ENCODE measurements at regions not wholly inside any gene's neighbourhood (a gene's known extent, or its start where the extent isn't known, plus 50 kb on each side); places are given as distances from the start of the nearest gene placed in this dataset.
A peak's percentile ranks its signal among the peaks of the same experiment; 100 is the strongest.

DNA sequence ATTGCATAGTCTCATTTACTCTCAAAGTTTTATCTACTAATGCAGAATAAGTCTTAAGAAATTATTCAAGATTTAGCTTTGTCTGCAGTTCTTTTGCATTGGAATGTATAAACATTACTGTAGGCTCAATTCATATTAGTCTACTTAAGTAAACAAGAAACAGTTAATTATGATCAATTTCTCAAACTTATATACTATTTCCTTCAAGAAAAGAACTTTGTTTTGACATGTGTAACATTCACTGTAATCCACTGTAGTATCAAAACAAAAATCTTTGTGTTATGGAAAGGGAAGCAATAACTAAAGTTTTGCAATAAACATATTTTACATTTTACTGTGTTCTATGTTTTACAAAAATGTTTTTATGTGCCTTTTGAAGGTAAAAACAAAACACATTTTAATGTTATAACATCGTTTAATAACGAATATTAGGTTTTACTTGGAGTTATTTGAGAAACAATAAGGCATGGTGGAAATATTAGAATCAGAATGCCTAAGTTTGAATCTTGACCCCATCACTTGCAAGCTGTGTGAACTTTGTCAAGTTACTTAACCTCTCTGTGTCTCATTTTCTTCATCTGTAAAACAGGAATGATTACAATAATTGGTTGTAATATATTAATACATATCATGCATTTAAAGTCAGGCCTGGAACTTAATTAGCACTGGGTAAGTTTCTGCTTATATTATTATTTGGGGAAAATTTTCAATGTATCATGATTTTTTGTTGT, 77.0 kb upstream of the DPH5 start:
- H3K9me3 ChIP-seq (ENCODE audit: control insufficient read depth in 4 of 4, insufficient read depth in 3 of 4, low read length in 3 of 4): no peaks in the 10 kb centered on the region
- no peaks in the 10 kb centered on the region for H3K36me3 ChIP-seq (ENCODE audit: control insufficient read depth in 4 of 4, insufficient read depth in 4 of 4, low read length in 4 of 4)
- 71 to 85% methylated on average over 2 of the region's 2 CpGs for WGBS, 2 donors
- H3K9ac ChIP-seq (ENCODE audit: insufficient read depth in 1 of 2, low read length in 2 of 2): peak overlapping the region in 1 of 2 donors; percentile 32
- H3K27me3 ChIP-seq (ENCODE audit: control insufficient read depth in 3 of 3, insufficient read depth in 3 of 3, low read length in 2 of 3): no peaks in the 10 kb centered on the region
- no peak for ATAC-seq (ENCODE audit: insufficient read depth, low FRiP score)
- TF ChIP-seq, protein P1, sequence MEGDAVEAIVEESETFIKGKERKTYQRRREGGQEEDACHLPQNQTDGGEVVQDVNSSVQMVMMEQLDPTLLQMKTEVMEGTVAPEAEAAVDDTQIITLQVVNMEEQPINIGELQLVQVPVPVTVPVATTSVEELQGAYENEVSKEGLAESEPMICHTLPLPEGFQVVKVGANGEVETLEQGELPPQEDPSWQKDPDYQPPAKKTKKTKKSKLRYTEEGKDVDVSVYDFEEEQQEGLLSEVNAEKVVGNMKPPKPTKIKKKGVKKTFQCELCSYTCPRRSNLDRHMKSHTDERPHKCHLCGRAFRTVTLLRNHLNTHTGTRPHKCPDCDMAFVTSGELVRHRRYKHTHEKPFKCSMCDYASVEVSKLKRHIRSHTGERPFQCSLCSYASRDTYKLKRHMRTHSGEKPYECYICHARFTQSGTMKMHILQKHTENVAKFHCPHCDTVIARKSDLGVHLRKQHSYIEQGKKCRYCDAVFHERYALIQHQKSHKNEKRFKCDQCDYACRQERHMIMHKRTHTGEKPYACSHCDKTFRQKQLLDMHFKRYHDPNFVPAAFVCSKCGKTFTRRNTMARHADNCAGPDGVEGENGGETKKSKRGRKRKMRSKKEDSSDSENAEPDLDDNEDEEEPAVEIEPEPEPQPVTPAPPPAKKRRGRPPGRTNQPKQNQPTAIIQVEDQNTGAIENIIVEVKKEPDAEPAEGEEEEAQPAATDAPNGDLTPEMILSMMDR (IDR thresholded peaks at IDR 0.05; ENCODE audit: control extremely low read depth, extremely low read depth): no peak
- H3K4me3 ChIP-seq: no peak overlapping the region
- H3K27ac ChIP-seq (ENCODE audit: low read depth in 1 of 2, low read length in 1 of 2): no peak overlapping the region
- H3K4me1 ChIP-seq (ENCODE audit: control insufficient read depth in 5 of 5, insufficient read depth in 5 of 5, low read length in 5 of 5): peaks cover 0 to 65% (median 5%) of the 10 kb centered on the region in 5 donors
- peak in 2 of 3 donors; percentile 74 to 81 for DNase-seq

- H3K36me3 ChIP-seq (ENCODE audit: control insufficient read depth in 4 of 4, insufficient read depth in 4 of 4, low read length in 4 of 4): no peaks in the 10 kb centered on the region
- DNase-seq (peak in 2 of 3 donors; percentile 40 to 44), ATAC-seq (ENCODE audit: insufficient read depth, low FRiP score) (no peak)
- no peaks in the 10 kb centered on the region for H3K27me3 ChIP-seq (ENCODE audit: control insufficient read depth in 3 of 3, insufficient read depth in 3 of 3, low read length in 2 of 3)
- H3K27ac ChIP-seq (ENCODE audit: low read depth in 1 of 2, low read length in 1 of 2): no peak overlapping the region
- peaks cover 0 to 55% (median 5%) of the 10 kb centered on the region in 5 donors for H3K4me1 ChIP-seq (ENCODE audit: control insufficient read depth in 5 of 5, insufficient read depth in 5 of 5, low read length in 5 of 5)
- no peaks in the 10 kb centered on the region for H3K9me3 ChIP-seq (ENCODE audit: control insufficient read depth in 4 of 4, insufficient read depth in 3 of 4, low read length in 3 of 4)
- H3K9ac ChIP-seq (ENCODE audit: insufficient read depth in 1 of 2, low read length in 2 of 2): no peak overlapping the region
- TF ChIP-seq, protein P1 (IDR thresholded peaks at IDR 0.05; ENCODE audit: control extremely low read depth, extremely low read depth): no peak
- WGBS, 2 donors: 61 to 62% methylated on average over 2 of the region's 2 CpGs
- H3K4me3 ChIP-seq: no peak overlapping the region
These were observed 75.8 kb upstream of the DPH5 start for GRCh38 chr1:101101360-101101759.

GRCh38 chr1:101100674-101101073, 75.1 kb upstream of the DPH5 start:
- 79 to 84% methylated on average over 3 of the region's 3 CpGs for WGBS, 2 donors
- no peak for ATAC-seq (ENCODE audit: insufficient read depth, low FRiP score)
- Histone ChIP-seq H3K4me1 (ENCODE audit: control insufficient read depth in 5 of 5, insufficient read depth in 5 of 5, low read length in 5 of 5) (peaks cover 0 to 49% (median 5%) of the 10 kb centered on the region in 5 donors), H3K4me3 (no peak overlapping the region), H3K9ac (ENCODE audit: insufficient read depth in 1 of 2, low read length in 2 of 2) (no peak overlapping the region), H3K27me3 (ENCODE audit: control insufficient read depth in 3 of 3, insufficient read depth in 3 of 3, low read length in 2 of 3) (no peaks in the 10 kb centered on the region), H3K27ac (ENCODE audit: low read depth in 1 of 2, low read length in 1 of 2) (no peak overlapping the region), H3K36me3 (ENCODE audit: control insufficient read depth in 4 of 4, insufficient read depth in 4 of 4, low read length in 4 of 4) (no peaks in the 10 kb centered on the region), H3K9me3 (ENCODE audit: control insufficient read depth in 4 of 4, insufficient read depth in 3 of 4, low read length in 3 of 4) (no peaks in the 10 kb centered on the region)
- no peak for DNase-seq
- TF ChIP-seq, protein P1 (IDR thresholded peaks at IDR 0.05; ENCODE audit: control extremely low read depth, extremely low read depth): no peak

All from lung (tissue), 11 donors.